Gastrocnemius medialis (tissue), 4 donors: ENCODE measurements at regions not wholly inside any gene's neighbourhood (a gene's known extent, or its start where the extent isn't known, plus 50 kb on each side); places are given as distances from the start of the nearest gene placed in this dataset.

ENCODE experiments used
- ATAC-seq, 2 donors: fragments of 150-250 bp; one replicate each; pipeline ENCODE4 v1.9.1; 2016
- DNase-seq, 2 donors: peaks; one replicate each; pipeline ENCODE4 v3.0.0-alpha.2; 2019
- H3K27ac ChIP-seq, 4 donors: fragments of 200-600 bp; sonication (generic); 1 replicate in 1 of 4; 2 replicates in 3 of 4; pipeline ENCODE4 v1.5.1; 2016 to 2018; ENCODE audit warnings: mild to moderate bottlenecking in 2 of 4, moderate library complexity in 1 of 4
- H3K27me3 ChIP-seq, 3 donors: fragments of 200-600 bp; sonication (generic) in 2 of 3; 1 replicate in 1 of 3; 2 replicates in 2 of 3; pipeline versions ENCODE4 v1.5.1 to v1.6.0; 2016 to 2019; ENCODE audit warnings: mild to moderate bottlenecking in 1 of 3, moderate library complexity in 1 of 3
- H3K36me3 ChIP-seq, 2 donors: fragments of 200-600 bp; sonication (generic) in 1 of 2; one replicate each; pipeline ENCODE4 v1.5.1; 2017 to 2018
- H3K4me1 ChIP-seq, 2 donors: fragments of 200-600 bp; sonication (generic) in 1 of 2; one replicate each; pipeline ENCODE4 v1.5.1; 2016 to 2017; ENCODE audit warnings: mild to moderate bottlenecking in 2 of 2
- H3K4me3 ChIP-seq, 4 donors: fragments of 200-600 bp; sonication (generic) in 3 of 4; 1 replicate in 1 of 4; 2 replicates in 3 of 4; pipeline ENCODE4 v1.5.1; 2016 to 2019; ENCODE audit warnings: mild to moderate bottlenecking in 2 of 4
- H3K9me3 ChIP-seq, 3 donors: fragments of 200-600 bp; sonication (generic) in 2 of 3; 1 replicate in 1 of 3; 2 replicates in 2 of 3; pipeline ENCODE4 v1.5.1; 2016 to 2019
- CTCF ChIP-seq, 5 experiments: fragments of 450-650 bp in 3 of 5; fragments of 200-600 bp in 2 of 5; sonication (generic) in 2 of 5; IDR thresholded peaks in 4 of 5; conservative IDR thresholded peaks in 1 of 5; 1 replicate in 4 of 5; 2 replicates in 1 of 5; pipeline ENCODE4 v1.5.1; 2016 to 2019; ENCODE audit warnings: antibody characterized with exemption in 5 of 5, mild to moderate bottlenecking in 3 of 5, moderate library complexity in 3 of 5
- POLR2A ChIP-seq, 2 donors: fragments of 450-650 bp; IDR thresholded peaks; one replicate each; pipeline ENCODE4 v1.6.1; 2017; ENCODE audit warnings: antibody characterized with exemption in 2 of 2, mild to moderate bottlenecking in 2 of 2, moderate library complexity in 2 of 2
- in situ Hi-C, 4 donors: fragments of 200-750 bp; cut with MboI; loops; one replicate each; pipeline versions ENCODE4 v1.15.0 to v1.8.0; 2017; ENCODE audit warnings: low sequenced_read_pairs in 4 of 4
- intact Hi-C: fragments of 100-400 bp; cut with DNase I; formaldehyde crosslinking; loops from one replicate; pipeline ENCODE4 v1.15.1; 2023; ENCODE audit warnings: low total_unique reads

DNA sequence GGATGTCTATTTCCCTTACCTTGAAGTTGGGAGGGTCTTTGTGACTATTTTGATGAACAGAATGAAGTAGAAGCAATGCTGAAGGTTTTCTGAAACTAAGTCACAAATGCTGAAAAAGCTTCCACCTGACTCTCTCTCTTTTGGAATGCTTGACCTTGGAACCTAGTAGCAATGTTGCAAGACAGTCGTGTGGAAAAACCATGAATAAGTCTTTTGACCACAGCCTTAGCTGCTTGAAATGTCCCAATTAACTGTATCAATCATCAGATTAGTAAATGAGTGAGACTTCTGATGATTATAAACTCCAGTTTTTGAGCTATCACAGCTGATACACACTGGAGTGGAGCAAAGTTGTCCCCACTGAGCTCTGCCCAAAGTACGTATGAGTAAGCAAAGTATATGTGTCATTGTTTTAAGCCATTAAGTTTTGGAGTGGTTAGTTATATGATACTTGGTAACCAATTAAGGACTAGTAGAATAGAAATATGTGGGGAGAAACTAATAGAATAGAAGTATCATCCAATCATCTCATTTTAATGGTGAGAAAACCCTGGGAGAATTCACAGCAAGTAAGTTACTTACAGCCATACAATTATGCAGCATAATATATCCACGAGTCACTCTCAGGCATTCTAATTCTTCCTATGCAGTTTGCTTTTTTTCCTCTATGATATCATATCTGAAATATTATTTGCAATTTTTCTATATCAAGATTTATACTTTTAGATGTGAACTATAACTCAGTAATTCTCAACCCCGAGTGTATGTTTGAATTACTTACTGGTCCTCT lies 1010.6 kb downstream of the ROBO2 start:
- intact Hi-C loops = no loop called here
- ATAC-seq = no peak
- in situ Hi-C loops = no loop called here
- H3K4me1 ChIP-seq = no peaks in the 10 kb centered on the region
- H3K27ac ChIP-seq = no peak overlapping the region
- H3K36me3 ChIP-seq = no peaks in the 10 kb centered on the region
- no peak for DNase-seq
- H3K27me3 ChIP-seq = no peaks in the 10 kb centered on the region
- H3K9me3 ChIP-seq = no peaks in the 10 kb centered on the region
- H3K4me3 ChIP-seq = no peak overlapping the region
- TF ChIP-seq POLR2A (IDR thresholded peaks at IDR 0.05) = no peak
- no peak for TF ChIP-seq CTCF (IDR thresholded peaks at IDR 0.05 in 4 of 5, conservative IDR thresholded peaks at IDR 0.05 in 1 of 5)

DNA sequence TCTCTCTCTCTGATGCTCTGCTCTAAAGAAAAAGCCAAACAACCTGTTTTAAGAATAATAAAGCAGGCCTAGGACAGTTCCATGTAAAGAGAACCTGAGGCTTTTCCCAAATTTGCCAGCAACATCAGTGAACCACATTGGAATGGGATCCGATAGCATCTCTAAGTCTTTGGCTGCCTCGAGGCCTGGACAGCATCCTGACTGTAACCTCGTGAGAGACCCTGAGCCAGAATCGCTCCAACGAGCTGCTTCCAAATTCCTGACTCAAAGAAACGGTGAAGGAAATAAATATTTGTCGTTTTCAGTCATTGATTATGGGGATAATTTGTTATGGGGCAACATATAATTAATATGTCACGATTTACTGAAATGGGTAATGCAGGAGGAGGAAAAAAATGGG lies 1012.8 kb downstream of the ROBO2 start:
- ATAC-seq = no peak
- Histone ChIP-seq H3K4me3 (no peak overlapping the region), H3K36me3 (no peaks in the 10 kb centered on the region), H3K4me1 (no peaks in the 10 kb centered on the region), H3K27ac (no peak overlapping the region), H3K27me3 (no peaks in the 10 kb centered on the region), H3K9me3 (no peaks in the 10 kb centered on the region)
- TF ChIP-seq CTCF (IDR thresholded peaks at IDR 0.05 in 4 of 5, conservative IDR thresholded peaks at IDR 0.05 in 1 of 5) (no peak), POLR2A (IDR thresholded peaks at IDR 0.05) (no peak)
- intact Hi-C loops (no loop called here), in situ Hi-C loops (no loop called here)
- no peak for DNase-seq

GRCh38 chr3:78066287-78066686 lies 1026.4 kb downstream of the ROBO2 start:
- DNase-seq = no peak
- ATAC-seq = no peak
- in situ Hi-C loops = no loop called here
- Histone ChIP-seq H3K4me1 (no peaks in the 10 kb centered on the region), H3K36me3 (no peaks in the 10 kb centered on the region), H3K4me3 (no peak overlapping the region), H3K27me3 (no peaks in the 10 kb centered on the region), H3K9me3 (no peaks in the 10 kb centered on the region), H3K27ac (no peak overlapping the region)
- TF ChIP-seq CTCF (IDR thresholded peaks at IDR 0.05 in 4 of 5, conservative IDR thresholded peaks at IDR 0.05 in 1 of 5) (no peak), POLR2A (IDR thresholded peaks at IDR 0.05) (no peak)
- intact Hi-C loops = no loop called here

GRCh38 chr3:78070188-78070587 lies 1030.3 kb downstream of the ROBO2 start:
- Histone ChIP-seq H3K9me3 (no peaks in the 10 kb centered on the region), H3K4me1 (no peaks in the 10 kb centered on the region), H3K27me3 (no peaks in the 10 kb centered on the region), H3K4me3 (no peak overlapping the region), H3K36me3 (no peaks in the 10 kb centered on the region), H3K27ac (no peak overlapping the region)
- DNase-seq (no peak), ATAC-seq (no peak)
- TF ChIP-seq POLR2A (IDR thresholded peaks at IDR 0.05) (no peak), CTCF (IDR thresholded peaks at IDR 0.05 in 4 of 5, conservative IDR thresholded peaks at IDR 0.05 in 1 of 5) (no peak)
- intact Hi-C loops = no loop called here
- in situ Hi-C loops = no loop called here

DNA sequence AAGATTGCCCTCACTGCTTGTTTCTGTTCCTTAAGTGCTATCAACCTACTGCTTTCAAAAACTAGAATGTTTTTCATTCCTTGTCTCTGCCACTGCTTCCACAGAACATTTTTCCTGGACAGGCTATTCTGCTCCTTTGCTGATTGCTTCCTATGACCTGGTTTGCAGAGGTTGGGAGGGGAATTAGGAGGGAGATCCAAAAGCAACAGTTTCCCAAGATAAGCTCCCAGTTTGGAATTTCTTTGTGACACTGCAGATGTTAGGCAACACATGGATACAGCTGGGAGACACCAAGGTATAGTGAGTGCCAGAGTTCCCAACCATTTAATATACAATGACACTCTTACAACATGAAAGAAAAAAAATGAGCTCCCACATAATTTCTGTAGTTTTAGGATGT lies 1036.5 kb downstream of the ROBO2 start:
- Histone ChIP-seq H3K36me3 (no peaks in the 10 kb centered on the region), H3K4me3 (no peak overlapping the region), H3K4me1 (no peaks in the 10 kb centered on the region), H3K27ac (no peak overlapping the region), H3K9me3 (no peaks in the 10 kb centered on the region), H3K27me3 (no peaks in the 10 kb centered on the region)
- intact Hi-C loops (no loop called here), in situ Hi-C loops (no loop called here)
- no peak for ATAC-seq
- no peak for TF ChIP-seq CTCF (IDR thresholded peaks at IDR 0.05 in 4 of 5, conservative IDR thresholded peaks at IDR 0.05 in 1 of 5)
- no peak for TF ChIP-seq POLR2A (IDR thresholded peaks at IDR 0.05)
- DNase-seq = no peak
